Type B pancreatic cell (in vitro differentiated cells): ENCODE measurements at regions not wholly inside any gene's neighbourhood (a gene's known extent, or its start where the extent isn't known, plus 50 kb on each side); places are given as distances from the start of the nearest gene placed in this dataset.

Experiments
- DNase-seq: peaks from one replicate; pipeline ENCODE4 v3.0.0; 2021; ENCODE audit warnings: mixed read lengths; ENCODE audit not compliant: unreplicated experiment; ENCODE audit errors: extremely low spot score
- H3K27ac Mint-ChIP-seq: 2 replicates; pipeline ENCODE4 v1.8.0; 2021; ENCODE audit warnings: mild to moderate bottlenecking, mixed read lengths
- H3K27me3 Mint-ChIP-seq: 2 replicates; pipeline ENCODE4 v1.8.0; 2021; ENCODE audit warnings: mixed read lengths
- H3K36me3 Mint-ChIP-seq: 2 replicates; pipeline ENCODE4 v1.8.0; 2021; ENCODE audit warnings: mixed read lengths
- H3K4me1 Mint-ChIP-seq: one replicate; pipeline ENCODE4 v1.8.0; 2021; ENCODE audit warnings: mixed read lengths; ENCODE audit not compliant: unreplicated experiment
- H3K4me3 Mint-ChIP-seq: 2 replicates; pipeline ENCODE4 v1.8.0; 2021; ENCODE audit warnings: mild to moderate bottlenecking, mixed read lengths
- H3K9me3 Mint-ChIP-seq: 2 replicates; pipeline ENCODE4 v1.8.0; 2021; ENCODE audit warnings: mixed read lengths
- TF ChIP-seq, protein P1 (sequence below): fragments of 200-600 bp; sonication (generic); conservative IDR thresholded peaks from 2 replicates; pipeline ENCODE4 v1.5.0; 2021; ENCODE audit warnings: antibody characterized with exemption, mild to moderate bottlenecking

DNA sequence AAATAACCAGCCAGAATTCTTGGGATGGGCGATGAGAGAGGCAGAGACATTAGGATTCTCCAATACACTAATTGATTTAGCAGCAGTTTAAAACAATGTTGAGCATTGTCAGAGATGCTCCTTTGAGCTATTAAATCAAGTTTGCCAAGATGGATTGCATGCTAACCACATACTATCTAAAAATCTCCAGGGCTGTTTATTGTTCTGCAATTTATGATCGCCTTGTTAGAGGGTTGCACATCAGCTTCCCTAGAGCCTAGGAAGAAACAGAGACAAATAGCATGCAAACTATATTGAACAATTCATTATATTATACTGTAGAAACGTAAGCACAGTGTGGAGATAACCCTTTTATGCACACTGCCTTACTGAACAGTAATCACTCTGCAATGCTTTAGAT is 599.9 kb downstream of the SOX5 start:
- no peak for DNase-seq
- peaks cover 4% of the 10 kb centered on the region for H3K27me3 Mint-ChIP-seq
- TF ChIP-seq, protein P1, sequence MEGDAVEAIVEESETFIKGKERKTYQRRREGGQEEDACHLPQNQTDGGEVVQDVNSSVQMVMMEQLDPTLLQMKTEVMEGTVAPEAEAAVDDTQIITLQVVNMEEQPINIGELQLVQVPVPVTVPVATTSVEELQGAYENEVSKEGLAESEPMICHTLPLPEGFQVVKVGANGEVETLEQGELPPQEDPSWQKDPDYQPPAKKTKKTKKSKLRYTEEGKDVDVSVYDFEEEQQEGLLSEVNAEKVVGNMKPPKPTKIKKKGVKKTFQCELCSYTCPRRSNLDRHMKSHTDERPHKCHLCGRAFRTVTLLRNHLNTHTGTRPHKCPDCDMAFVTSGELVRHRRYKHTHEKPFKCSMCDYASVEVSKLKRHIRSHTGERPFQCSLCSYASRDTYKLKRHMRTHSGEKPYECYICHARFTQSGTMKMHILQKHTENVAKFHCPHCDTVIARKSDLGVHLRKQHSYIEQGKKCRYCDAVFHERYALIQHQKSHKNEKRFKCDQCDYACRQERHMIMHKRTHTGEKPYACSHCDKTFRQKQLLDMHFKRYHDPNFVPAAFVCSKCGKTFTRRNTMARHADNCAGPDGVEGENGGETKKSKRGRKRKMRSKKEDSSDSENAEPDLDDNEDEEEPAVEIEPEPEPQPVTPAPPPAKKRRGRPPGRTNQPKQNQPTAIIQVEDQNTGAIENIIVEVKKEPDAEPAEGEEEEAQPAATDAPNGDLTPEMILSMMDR: no peak
- no peak overlapping the region for H3K27ac Mint-ChIP-seq
- H3K4me1 Mint-ChIP-seq: no peaks in the 10 kb centered on the region
- H3K4me3 Mint-ChIP-seq: no peak overlapping the region
- H3K36me3 Mint-ChIP-seq: no peaks in the 10 kb centered on the region
- no peaks in the 10 kb centered on the region for H3K9me3 Mint-ChIP-seq

DNA sequence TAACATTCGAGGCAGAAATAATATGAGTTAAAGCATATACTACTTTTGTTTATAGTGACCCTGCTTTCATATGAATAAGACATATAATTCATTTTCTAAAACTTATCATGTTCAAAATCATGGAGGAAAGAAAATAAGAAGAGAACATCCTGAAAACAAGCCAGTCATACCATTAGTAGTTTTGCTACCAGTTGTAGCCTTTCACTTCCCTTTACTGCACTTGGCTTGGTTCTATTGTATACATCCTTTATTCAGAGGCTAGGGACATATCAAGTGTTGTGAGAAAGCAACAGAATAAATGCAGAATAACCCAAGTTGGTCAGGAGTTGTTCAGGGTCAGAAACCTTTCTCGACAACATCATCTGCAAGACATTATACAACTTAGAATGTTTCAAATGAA is 598.7 kb downstream of the SOX5 start:
- Mint-ChIP-seq H3K4me3 (no peak overlapping the region), H3K27me3 (peaks cover 4% of the 10 kb centered on the region), H3K9me3 (no peaks in the 10 kb centered on the region), H3K4me1 (no peaks in the 10 kb centered on the region), H3K27ac (no peak overlapping the region), H3K36me3 (no peaks in the 10 kb centered on the region)
- TF ChIP-seq, protein P1: no peak
- DNase-seq: no peak

DNA sequence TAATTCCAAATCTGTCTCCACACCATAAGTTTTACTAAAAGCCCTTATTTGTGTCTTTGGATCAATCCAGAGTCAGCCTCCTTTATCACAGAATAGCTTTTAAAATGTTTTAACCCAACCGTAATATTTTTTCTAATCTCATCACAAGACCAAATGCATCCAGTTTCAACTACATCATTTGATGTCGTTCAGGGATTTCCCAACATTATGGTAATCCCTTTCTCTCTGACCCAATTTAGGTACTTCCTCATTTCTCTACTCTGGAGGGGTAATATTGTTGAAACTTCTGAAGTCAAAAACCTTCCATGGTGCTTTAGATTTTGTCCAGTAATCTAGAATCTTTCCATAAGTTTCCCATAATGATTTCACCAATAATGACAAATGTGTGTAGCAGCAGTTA is 596.8 kb downstream of the SOX5 start:
- Mint-ChIP-seq H3K27me3 (peaks cover 4% of the 10 kb centered on the region), H3K4me3 (no peak overlapping the region), H3K27ac (no peak overlapping the region), H3K9me3 (no peaks in the 10 kb centered on the region), H3K36me3 (no peaks in the 10 kb centered on the region), H3K4me1 (no peaks in the 10 kb centered on the region)
- DNase-seq: no peak
- TF ChIP-seq, protein P1: no peak

DNA sequence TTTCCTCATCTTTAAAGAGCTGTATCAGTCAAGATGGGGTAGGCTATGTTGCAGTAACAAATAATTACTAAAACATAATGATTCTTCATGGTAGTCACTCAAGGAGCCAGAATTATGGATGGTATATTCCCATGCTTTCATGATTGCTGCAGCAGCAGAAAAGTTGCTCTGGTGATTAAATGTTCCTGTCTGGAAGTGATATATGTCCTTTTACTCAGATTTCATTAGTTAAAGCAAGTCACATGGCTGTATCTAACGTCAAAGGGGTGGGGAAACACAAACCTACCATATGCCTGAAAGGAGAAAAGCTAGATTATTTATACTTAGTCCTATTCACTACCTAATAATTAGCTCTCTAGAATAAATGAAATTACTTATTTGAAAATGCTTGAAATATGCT is 594.7 kb downstream of the SOX5 start:
- H3K27me3 Mint-ChIP-seq: no peaks in the 10 kb centered on the region
- H3K9me3 Mint-ChIP-seq: no peaks in the 10 kb centered on the region
- H3K36me3 Mint-ChIP-seq: no peaks in the 10 kb centered on the region
- TF ChIP-seq, protein P1: no peak
- no peak for DNase-seq
- no peak overlapping the region for H3K4me3 Mint-ChIP-seq
- no peaks in the 10 kb centered on the region for H3K4me1 Mint-ChIP-seq
- H3K27ac Mint-ChIP-seq: no peak overlapping the region

DNA sequence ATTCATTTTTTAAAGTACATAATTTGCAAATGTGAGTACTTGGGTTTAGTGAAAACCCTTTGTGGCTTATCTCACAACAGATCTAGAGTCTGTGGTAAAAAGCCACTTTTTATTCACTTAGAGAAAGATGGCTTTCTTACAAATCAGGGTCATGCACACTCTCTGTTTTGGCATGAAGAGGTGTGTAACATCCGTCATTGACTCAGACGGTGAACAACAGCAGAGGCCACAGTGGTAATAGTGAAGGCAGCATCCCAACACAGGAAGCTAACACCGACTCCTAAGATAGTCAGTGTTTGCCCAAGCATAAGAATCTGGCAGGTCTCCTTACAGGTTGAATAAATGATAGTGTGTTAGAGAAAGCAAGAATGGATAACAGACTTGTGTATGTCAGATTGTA is 593.0 kb downstream of the SOX5 start:
- Mint-ChIP-seq H3K27ac (no peak overlapping the region), H3K27me3 (no peaks in the 10 kb centered on the region), H3K9me3 (no peaks in the 10 kb centered on the region), H3K4me1 (no peaks in the 10 kb centered on the region), H3K4me3 (no peak overlapping the region), H3K36me3 (no peaks in the 10 kb centered on the region)
- TF ChIP-seq, protein P1: no peak
- DNase-seq: no peak
